Ascending aorta (tissue), 2 donors: ENCODE measurements at regions not wholly inside any gene's neighbourhood (a gene's known extent, or its start where the extent isn't known, plus 50 kb on each side); places are given as distances from the start of the nearest gene placed in this dataset.

ENCODE experiments used
- DNase-seq, 2 donors: peaks; one replicate each; pipeline ENCODE4 v3.0.0-alpha.2; 2019; ENCODE audit warnings: low spot score in 2 of 2
- H3K27ac ChIP-seq, 2 donors: fragments of 200-600 bp; sonication (generic); one replicate each; pipeline ENCODE4 v1.5.1; 2016 to 2017; ENCODE audit warnings: mild to moderate bottlenecking in 1 of 2
- H3K27me3 ChIP-seq: fragments of 200-600 bp; sonication (generic); one replicate; pipeline ENCODE4 v1.5.1; 2017
- H3K36me3 ChIP-seq, 2 donors: fragments of 200-600 bp; sonication (generic); one replicate each; pipeline ENCODE4 v1.5.1; 2016
- H3K4me1 ChIP-seq, 2 donors: fragments of 200-600 bp; sonication (generic); one replicate each; pipeline ENCODE4 v1.5.1; 2016 to 2017; ENCODE audit warnings: mild to moderate bottlenecking in 1 of 2
- H3K4me3 ChIP-seq, 2 donors: fragments of 200-600 bp; sonication (generic); one replicate each; pipeline ENCODE4 v1.5.1; 2016 to 2017; ENCODE audit warnings: mild to moderate bottlenecking in 1 of 2
- H3K9me3 ChIP-seq, 2 donors: fragments of 200-600 bp; sonication (generic); one replicate each; pipeline ENCODE4 v1.5.1; 2016
- intact Hi-C: fragments of 100-400 bp; cut with DNase I; formaldehyde crosslinking; loops from one replicate; pipeline ENCODE4 v1.15.1; 2023
- TF ChIP-seq, protein P1 (sequence below), 3 experiments: fragments of 200-600 bp in 2 of 3; fragments of 450-650 bp in 1 of 3; sonication (generic) in 2 of 3; IDR thresholded peaks; one replicate each; pipeline ENCODE4 v1.5.1; 2016 to 2019; ENCODE audit warnings: antibody characterized with exemption in 3 of 3, mild to moderate bottlenecking in 1 of 3, moderate library complexity in 1 of 3

DNA sequence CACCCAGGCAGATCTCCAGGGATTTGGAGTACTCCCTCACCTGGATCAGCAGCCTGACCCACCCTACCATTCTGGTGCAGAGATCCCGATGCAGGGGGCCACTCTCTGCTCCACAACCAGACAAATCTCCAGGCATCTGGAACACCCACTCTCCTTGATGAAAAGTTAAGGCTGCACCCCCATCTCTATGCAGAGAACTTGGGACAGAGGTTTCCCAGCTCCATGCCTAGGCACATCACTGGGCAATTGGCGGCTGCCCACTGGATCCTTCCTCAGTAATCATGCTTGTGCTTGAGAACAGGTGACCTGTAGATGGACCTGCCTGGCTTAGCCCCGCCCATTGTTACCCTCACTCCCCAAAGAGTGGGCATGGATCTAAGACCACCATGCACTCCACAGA, 624.9 kb downstream of the CBLN2 start:
- H3K4me3 ChIP-seq: no peak overlapping the region
- intact Hi-C loops: no loop called here
- H3K27ac ChIP-seq: no peak overlapping the region
- H3K27me3 ChIP-seq: no peaks in the 10 kb centered on the region
- H3K4me1 ChIP-seq: no peaks in the 10 kb centered on the region
- TF ChIP-seq, protein P1, sequence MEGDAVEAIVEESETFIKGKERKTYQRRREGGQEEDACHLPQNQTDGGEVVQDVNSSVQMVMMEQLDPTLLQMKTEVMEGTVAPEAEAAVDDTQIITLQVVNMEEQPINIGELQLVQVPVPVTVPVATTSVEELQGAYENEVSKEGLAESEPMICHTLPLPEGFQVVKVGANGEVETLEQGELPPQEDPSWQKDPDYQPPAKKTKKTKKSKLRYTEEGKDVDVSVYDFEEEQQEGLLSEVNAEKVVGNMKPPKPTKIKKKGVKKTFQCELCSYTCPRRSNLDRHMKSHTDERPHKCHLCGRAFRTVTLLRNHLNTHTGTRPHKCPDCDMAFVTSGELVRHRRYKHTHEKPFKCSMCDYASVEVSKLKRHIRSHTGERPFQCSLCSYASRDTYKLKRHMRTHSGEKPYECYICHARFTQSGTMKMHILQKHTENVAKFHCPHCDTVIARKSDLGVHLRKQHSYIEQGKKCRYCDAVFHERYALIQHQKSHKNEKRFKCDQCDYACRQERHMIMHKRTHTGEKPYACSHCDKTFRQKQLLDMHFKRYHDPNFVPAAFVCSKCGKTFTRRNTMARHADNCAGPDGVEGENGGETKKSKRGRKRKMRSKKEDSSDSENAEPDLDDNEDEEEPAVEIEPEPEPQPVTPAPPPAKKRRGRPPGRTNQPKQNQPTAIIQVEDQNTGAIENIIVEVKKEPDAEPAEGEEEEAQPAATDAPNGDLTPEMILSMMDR (IDR thresholded peaks at IDR 0.05): no peak
- H3K9me3 ChIP-seq: no peaks in the 10 kb centered on the region
- no peaks in the 10 kb centered on the region for H3K36me3 ChIP-seq
- DNase-seq: no peak

DNA sequence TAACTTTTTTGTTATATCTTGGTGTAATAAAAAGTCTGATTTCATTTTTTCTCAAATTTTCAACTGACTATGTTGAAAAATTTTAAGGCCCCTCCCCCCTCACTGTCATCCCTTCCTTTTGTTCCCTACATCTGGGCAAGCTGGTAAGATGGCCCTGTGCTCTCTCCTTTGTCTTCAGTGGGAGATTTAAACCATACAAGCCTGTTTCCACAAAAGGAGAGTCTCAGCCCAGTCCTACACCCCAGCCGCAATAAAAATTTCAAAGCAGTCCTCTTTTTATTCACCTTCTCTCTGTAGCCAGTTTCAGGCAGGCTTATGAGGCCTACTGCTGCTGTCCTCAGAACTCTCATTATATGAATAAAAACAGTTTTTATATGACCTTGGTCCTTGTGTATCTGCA, 630.5 kb downstream of the CBLN2 start:
- TF ChIP-seq, protein P1 (IDR thresholded peaks at IDR 0.05): no peak

DNA sequence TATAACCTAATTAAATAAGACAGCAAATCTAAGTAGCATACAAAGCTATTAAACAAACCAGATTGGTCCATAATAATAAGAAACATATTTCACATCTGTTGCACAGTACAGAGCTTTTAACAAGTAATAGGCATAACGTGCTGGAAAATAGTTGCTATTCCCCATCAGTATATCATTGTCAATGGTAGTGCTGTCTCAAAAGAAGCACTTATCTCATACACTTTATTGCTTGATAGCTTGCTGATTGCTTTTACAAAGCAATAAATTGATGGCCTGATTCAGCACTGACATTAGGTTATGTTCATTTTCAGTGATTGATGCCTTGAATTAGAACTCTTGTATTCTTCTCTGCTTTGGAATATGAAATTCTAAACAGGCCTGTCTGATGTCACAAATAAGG, 641.7 kb downstream of the CBLN2 start:
- no peaks in the 10 kb centered on the region for H3K4me1 ChIP-seq
- intact Hi-C loops: no loop called here
- no peaks in the 10 kb centered on the region for H3K9me3 ChIP-seq

More for the DNA sequence above, 630.5 kb downstream of the CBLN2 start:
- H3K4me1 ChIP-seq: no peaks in the 10 kb centered on the region
- no peak for DNase-seq
- H3K4me3 ChIP-seq: no peak overlapping the region
- H3K27me3 ChIP-seq: no peaks in the 10 kb centered on the region
- intact Hi-C loops: no loop called here
- no peak overlapping the region for H3K27ac ChIP-seq
- H3K9me3 ChIP-seq: no peaks in the 10 kb centered on the region
- no peaks in the 10 kb centered on the region for H3K36me3 ChIP-seq

DNA sequence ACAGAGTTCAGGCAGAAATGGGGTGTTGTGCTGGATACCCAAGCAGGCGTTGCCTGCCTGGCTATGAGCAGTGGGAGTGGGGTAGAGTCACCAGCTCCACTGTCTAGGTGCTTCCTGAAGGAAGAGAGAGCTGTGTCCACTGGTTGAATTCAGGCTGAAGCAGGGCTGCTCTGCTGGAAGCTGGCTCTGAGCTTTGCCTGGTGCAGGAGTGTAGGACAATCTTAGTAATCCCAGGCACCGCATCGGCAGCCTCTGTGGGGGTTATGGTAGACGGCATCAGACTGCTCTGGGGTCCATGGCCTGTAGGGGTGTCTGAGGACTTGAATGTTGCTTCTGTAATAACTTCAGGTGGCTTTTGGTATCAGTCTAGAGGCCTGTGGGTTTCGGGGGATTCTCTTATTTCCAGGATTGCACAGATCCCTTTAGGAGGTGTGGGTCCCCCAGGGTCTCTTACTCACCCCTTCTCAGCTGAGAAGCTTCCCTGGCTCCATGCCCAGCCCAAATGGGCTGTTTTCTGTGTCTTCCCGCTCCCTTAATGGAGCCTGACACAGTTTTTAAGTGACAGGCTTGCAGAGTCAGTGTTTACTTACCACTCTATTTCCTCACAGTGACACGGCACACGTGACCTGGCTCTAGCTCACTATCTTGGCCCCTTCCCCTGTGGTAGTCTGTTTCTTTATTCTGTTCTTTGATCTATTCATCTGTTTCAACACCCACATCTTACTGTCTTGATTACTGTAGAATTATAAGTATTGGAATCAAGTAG, 644.3 kb downstream of the CBLN2 start:
- intact Hi-C loops: no loop called here
- no peaks in the 10 kb centered on the region for H3K4me1 ChIP-seq
- no peak overlapping the region for H3K27ac ChIP-seq
- H3K27me3 ChIP-seq: no peaks in the 10 kb centered on the region
- H3K9me3 ChIP-seq: no peaks in the 10 kb centered on the region
- TF ChIP-seq, protein P1 (IDR thresholded peaks at IDR 0.05): no peak
- no peak for DNase-seq
- H3K4me3 ChIP-seq: no peak overlapping the region
- no peaks in the 10 kb centered on the region for H3K36me3 ChIP-seq

More for the DNA sequence above, 641.7 kb downstream of the CBLN2 start:
- H3K27me3 ChIP-seq: no peaks in the 10 kb centered on the region
- H3K36me3 ChIP-seq: no peaks in the 10 kb centered on the region
- no peak overlapping the region for H3K27ac ChIP-seq
- TF ChIP-seq, protein P1 (IDR thresholded peaks at IDR 0.05): no peak
- H3K4me3 ChIP-seq: no peak overlapping the region
- no peak for DNase-seq

DNA sequence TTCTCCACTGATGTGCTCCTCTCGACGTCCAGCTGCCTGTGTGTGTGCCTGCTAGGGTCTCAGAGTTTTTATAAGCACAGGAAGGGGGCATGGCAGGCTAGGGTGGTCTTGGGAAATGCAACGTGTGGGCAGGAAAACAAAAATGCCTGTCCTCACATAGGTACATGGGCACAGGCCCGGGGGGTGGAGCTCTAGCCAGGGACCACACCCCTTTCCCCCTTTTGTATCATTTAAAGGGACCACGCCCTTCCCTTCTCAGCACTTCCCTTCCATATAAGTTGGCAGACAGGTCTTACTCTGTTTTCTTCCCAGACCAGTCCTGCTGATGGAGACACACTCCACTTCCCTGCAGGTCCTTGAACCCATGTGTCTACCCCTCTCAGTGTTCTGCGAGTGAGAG, 645.0 kb downstream of the CBLN2 start:
- Histone ChIP-seq H3K27me3 (no peaks in the 10 kb centered on the region), H3K27ac (no peak overlapping the region), H3K36me3 (no peaks in the 10 kb centered on the region), H3K4me1 (no peaks in the 10 kb centered on the region), H3K9me3 (no peaks in the 10 kb centered on the region), H3K4me3 (no peak overlapping the region)
- TF ChIP-seq, protein P1 (IDR thresholded peaks at IDR 0.05): no peak
- intact Hi-C loops: no loop called here
- no peak for DNase-seq
